CD4-positive, alpha-beta T cell treated with Interleukin-1 beta for 1 hour (primary cell): ENCODE measurements at regions not wholly inside any gene's neighbourhood (a gene's known extent, or its start where the extent isn't known, plus 50 kb on each side); places are given as distances from the start of the nearest gene placed in this dataset.
"Not testable (repeated sequence)": the region's sequence is repeated elsewhere in the genome, so short reads cannot be mapped to it uniquely, and the experiment has no call there.

Experiments used
- DNase-seq, 2 donors: peaks; one replicate each; pipeline ENCODE4 v3.0.0-alpha.2; 2020 to 2022

DNA sequence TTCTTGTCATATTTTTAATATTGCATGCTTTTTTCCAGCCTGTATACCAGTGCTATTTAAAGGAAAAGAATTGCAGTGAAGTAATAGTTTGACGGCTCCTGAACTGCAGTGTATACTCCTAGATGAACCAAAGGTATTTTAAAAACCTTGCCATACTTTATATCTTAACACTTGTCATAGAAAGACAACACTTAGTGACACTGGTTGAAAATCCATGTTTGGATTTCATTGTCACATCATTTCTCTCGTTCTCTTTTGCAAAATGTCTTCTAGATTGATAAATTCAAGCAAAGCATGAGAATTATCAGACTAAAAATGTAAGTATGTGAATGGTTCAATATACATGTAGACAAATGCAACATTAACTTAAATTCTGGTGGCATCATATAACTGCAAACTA lies 1293.9 kb downstream of the PCDH9 start:
- no peak for DNase-seq

DNA sequence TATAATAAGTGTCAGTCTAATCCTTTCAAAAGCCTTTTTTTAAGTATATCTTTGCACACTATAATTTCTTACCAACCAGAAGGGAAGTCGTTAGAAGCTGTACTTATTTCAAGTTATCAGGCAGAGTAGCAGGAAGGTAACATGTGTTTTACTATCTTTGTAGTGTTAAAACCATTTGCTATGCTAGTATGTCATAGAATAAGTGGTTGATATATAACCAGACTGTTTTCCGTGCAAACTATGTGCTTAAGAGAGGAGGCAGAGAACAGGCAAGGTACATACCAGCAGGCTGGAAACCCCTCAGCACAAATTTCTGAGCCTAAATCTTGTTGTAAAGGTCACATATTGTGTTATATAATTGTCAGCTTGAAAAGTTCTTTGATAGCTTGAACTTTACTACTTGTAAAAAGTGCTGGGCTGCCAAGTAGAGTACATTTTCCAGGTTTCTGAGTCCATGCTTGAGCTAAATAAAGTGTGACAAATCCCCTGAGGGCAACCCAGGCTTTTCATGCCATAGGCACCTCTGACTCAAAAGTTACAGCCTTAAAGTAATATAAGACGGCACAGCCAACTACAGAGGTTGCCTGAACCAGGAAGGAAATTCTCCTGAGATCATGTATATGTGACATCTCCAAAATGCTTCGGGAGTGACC lies 1297.4 kb downstream of the PCDH9 start:
- no peak for DNase-seq

DNA sequence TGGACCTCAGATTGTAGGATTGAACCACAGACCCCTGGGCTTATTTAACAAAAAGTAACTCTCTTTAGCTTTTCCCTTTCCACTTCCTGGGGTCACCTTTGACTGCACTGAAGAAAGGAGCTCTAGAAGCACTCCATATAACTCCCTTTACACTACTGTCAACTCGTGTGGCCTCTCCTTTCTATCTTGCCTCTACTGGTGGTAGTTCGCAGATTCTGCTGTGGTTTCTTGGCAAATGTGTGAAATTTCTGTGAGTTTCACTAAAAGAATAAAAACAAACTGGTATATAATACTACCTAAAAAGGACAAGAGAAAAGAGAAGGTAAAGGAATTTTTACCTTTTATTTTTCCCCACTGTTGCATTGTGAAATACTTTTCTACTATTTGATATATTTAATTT lies 1298.1 kb downstream of the PCDH9 start:
- DNase-seq: no peak

DNA sequence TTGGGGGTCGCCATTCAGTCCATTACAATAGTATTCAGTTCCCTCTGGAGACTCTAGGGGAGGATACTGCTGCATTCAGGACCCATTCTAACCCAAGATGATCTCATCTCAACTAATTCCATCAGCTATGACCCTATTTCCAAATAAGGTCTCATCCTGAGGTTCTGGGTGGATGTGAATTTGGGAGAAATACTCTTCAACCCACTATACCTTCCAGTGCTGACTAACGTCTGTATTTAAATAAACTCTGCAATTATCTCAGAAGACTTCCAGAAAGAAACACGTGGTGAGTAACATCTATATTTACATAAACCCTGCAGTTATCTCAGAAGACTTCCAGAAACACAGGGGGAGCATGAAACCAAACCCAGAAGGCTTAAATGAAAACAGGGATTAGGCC lies 1300.7 kb downstream of the PCDH9 start:
- no peak for DNase-seq

DNA sequence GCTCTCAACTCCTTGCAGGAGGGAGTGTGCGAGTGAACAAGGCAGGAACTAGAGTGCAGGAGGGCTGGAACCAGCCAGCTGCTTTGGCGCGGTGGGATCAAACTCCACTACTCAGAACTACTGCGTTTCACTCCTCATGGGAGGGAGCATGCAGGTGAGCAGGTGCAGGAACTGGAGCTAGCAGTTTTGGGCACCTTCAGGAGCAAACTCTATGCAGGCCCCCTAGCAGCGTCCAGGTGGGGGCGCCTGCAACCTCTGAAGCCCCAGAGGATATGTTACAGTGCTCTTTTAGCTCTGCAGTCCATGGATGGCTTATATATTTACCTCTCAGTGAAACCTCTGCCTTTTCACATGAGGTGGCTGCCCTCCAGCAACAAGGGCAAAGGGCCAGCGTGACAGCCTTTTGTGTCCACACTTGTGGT lies 1303.4 kb downstream of the PCDH9 start:
- no peak for DNase-seq

DNA sequence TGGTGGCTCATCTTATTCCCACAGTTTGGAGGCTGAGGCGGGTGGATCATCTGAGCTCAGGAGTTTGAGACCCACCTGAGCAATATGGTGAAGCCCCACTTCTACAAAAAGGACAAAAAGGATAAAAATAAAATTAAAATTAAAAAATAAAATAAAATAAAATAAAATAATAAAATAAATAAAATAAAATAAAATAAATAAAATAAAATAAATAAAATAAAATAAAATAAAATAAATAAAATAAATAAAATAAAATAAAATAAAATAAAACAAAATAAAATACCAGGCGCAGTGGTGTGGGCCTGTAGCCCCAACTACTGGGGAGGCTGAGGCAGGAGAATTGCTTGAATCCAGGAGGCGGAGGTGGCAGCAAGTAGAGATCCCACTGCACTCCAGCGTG lies 1307.3 kb downstream of the PCDH9 start:
- not testable (repeated sequence) for DNase-seq

DNA sequence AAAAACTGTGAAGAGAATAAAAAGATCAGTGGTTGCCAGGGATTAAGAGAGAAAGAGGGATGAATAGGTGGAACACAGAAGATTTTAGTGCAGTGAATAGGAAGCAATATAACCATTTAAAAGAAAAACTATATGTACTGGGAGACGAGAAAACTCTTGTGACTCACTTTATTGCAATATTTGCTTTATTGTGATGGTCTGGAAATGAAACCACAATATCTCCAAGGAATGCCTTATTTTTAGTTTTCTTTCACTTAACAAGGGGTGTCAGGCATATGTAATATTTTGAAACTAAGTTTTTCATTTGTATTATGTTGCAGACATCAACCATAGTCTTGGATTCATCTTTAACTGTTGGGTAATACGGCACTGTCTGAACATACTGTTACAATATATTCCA lies 1308.2 kb downstream of the PCDH9 start:
- DNase-seq: no peak

DNA sequence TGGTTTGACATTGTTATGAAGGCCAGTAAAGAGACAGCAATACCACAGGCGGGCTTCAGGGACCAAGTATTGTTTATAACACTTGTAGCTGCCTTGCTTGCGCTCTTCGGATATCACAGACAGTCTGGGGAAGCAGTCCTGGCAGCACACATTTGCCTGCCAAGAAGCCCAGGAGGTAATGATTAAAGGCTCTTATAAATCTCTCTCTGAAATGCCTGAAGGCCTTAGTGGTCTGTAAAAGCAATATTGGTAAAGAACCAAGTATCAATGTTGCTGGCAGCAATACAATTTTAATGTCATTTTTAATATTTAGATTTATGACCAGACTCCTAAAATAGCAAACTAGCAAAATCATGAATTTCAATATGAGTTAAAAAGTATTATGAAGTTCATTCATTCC lies 1312.4 kb downstream of the PCDH9 start:
- no peak for DNase-seq

DNA sequence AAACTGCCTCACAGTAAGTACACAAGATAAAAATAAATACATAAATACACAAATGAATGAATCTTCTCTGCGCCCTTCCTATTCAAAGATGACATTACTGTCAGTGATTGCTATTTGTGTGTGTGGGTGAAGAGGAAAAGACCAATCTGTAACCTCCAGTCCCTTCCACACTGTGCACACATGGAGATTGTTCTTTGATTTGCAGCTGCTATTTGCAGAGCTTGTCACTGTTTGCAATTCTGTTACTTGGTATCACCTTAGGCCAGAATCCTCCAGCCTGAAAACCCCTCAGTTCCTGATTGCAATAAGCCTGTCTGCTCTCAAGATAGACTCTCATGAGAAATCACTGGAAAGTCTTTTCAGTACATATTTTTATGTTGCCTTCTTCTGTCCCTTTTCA lies 1314.9 kb downstream of the PCDH9 start:
- DNase-seq: no peak

DNA sequence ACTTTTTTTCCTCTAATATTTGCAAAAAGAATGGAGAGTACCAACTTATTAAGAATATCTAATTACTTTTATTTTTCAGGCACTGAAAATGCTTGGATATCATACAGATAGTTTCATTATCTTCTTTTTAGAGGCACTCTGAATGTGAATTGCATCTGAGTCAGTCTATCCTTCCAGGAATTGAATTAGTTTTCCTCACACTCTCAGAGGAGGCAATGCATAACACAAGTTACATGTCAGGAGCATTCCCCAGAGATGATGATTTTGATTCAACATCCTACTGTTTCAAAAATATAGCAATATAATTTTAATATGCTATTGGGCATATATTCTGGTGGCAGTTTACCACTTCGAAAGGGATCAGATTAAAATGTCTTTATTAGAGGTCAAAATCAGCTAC lies 1315.4 kb downstream of the PCDH9 start:
- no peak for DNase-seq

DNA sequence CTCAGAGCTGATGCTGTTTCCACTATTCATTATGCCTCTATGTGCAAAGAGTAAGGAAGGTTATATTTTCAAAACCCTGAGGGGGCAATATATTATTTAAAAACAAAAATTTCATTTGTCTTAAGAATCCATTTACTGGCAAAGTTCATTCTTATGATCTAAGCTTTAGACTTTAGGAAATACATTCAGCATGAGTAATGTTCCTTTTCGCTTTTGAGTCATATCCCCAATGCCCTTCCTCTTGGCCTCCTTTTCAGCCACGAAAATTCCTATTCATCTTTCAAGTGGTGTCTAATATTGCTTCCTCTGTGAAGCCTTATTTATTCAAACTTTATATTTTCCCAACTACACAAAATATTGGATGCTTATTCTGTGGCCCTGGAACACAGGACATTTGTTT lies 1317.0 kb downstream of the PCDH9 start:
- no peak for DNase-seq

DNA sequence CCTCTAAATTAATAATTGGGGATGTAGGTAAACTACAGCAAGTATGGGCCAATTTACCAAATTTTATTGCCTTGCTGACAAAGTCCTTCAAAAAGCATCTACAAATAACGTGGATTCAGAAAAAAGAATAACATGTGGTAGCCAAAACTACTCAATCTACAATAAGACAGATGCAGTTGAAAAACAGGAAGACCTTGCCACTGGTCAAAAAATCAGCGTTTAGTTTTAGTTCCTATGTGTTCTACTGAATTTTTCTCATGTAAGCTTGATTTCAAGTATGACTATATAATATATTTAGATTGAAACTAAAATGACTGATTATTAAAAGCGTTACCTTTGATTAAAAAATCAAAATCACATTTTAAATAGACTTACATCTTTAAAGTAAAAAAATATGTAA lies 1317.6 kb downstream of the PCDH9 start:
- DNase-seq: no peak

DNA sequence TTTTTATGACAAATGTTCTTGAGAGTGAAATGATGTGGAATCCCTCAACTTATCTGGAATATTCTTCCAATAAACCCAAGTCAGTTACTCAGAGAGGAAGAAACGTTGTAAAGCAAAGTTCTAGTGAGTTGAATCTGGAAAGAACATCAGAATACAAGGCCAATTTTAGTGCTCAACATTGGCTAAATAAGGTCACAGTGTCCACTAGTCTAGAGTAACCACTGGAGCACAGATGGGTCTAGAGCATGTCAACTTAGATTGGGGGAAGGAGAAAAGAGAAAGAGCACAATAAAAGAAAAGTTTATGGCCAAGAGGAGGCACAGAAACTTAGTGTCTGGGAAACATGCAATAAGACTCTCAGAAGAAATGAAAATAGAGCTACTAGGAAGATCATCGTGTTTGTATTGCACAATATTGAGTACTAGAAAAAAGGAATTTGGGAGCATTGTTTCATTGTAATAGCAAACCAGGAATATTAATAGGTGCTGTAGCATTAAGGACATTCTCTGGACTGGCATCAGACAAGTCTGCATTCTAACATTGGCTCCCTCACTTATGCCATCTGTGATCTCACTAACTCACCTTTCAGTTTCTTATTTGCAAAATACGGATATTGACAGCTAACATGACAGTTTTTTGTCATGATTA lies 1318.5 kb downstream of the PCDH9 start:
- no peak for DNase-seq

DNA sequence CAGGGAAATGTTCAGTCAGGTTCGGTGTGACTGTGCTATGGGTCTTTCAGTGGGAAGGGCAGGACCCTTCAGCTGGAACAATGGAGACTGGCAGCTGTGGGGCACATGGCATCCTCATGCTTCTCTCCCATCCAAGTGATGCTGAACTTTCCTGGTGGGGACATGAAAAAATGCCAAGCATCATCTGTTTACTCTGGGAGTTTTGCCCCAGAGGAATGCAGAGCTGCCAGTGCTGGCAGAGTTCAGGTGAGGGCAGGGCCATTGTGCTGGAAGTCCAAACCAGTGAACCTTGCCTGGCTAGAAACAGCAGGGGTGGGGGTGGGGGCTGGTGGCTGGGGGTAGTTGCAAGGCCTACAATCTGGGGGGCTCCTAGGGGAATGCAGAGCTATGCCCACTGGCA lies 1320.6 kb downstream of the PCDH9 start:
- no peak for DNase-seq

DNA sequence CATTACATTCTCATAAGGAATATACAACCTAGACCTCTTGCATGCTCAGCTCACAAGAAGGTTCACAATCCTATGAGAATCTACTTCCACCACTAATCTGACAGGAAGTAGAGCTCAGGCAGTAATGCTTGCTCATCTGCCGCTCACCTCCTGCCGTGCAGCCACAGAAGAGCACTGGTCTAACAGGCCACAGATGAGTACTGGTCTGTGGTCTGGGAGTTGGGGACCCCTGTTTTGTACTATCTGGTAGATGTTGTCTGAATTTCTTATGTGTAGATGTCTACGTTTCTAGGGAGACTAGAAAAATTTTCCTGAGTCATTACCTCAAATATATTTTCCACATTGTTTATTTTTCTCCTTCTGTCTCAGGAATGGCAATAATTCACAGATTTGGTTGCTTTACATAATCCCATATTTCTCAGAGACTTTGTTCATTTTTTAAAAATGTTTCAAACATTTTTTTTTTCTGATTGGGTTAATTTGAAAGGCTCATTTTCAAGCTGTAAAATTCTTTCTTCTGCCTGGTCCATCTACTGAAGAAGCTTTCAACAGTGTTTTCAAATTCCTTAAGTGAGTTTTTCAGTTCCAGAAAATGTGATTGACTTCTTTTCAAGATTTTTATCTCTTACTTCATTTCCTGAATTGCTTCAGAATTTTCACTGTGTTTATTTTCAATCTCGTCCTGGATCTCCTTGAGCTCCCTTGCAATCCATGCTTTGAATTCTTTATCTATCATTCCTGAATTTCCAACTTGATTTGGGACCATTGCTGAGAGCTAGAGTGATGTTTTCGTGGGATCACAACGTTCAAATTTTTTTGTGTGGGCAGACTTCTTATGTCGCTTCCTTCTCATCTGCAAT lies 1322.2 kb downstream of the PCDH9 start:
- DNase-seq: no peak

DNA sequence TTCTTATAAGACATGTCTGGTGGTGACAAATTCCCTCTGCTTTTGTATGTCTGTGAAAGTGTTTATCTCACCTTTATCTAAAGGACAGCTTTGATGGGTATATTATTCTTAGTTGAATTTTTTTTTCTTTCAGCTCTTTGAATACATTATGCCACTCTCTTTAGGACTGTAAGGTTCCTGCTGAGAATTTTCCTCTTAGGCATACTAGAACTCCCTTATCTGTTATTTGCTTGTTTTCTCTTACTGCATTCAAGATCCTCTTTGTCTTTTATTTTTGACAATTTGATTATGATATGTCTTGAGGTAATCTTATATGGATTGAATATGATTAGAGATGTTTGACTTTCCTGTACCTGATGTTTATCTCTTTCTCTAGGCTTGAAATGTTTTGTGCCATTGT lies 1328.4 kb downstream of the PCDH9 start:
- DNase-seq: no peak

DNA sequence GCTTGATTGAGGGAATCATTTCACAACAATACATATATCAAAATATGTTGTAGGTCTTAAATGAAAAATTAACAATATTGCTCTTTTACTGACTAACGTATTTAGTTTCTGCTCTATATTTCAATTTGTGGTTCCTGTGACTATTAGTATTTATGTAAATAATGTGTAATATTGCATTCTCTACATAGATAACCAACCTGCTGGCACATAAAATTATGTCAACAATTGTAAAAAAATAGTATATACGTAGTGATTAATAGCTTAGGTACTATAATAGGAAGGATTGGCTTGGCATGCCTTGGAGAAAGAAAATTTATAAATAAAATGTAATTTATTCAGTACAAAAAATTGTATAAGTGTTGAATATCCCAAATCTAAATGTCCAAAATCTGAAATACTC lies 1336.1 kb downstream of the PCDH9 start:
- DNase-seq: no peak

DNA sequence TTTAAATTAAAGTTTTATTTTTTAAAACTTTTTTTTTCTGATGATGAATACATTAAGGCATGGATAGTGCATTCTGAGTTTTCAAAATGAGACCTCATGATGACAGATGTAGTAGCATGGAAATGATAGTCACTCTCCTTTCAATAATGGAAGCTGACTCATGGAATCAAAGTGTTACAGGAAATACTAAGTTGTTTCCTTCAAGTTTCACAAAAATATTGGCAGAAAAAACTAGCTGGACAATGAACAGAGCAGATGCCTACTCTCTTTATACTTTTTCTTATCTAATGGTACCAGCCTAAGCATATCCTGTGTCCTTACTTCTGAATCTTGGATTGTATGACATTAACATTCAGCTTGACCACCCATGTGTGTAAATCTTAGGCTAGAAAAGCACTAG lies 1337.3 kb downstream of the PCDH9 start:
- DNase-seq: no peak

DNA sequence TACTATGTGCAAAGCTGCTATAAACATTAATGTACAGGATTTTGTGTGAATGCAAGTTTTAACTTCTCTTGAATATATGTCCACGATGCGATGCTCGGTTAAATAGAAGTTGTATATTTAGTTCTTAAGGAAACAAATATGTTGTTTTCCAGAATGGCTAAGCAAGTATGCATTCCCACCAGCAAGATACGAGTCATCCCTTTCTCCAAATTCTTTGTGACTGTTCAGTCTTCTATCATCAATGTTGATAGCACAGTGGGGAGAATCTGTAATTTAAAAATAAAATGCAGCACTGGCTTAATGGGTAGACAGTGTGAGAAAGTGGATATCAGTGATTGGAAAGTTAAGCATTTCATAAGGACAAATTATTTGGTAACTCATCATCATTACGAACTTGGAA lies 1340.8 kb downstream of the PCDH9 start:
- no peak for DNase-seq

DNA sequence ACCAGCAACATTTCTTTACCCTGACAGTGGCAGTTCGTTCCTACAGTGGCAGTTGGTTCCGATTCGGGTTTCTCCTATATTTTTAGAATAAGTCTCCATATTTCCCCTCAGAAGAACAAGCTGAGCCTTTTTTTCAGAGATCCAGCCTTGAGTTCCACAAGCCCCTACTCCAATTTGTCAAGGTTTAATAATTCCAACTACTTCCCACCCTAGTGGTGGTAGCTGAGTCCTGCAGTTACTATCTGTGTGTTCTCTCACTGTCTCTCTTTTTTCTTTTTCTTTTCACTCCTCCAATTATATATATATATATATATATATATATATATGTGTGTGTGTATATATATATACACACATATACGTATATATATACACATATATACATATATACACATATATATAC lies 1347.3 kb downstream of the PCDH9 start:
- DNase-seq: no peak

DNA sequence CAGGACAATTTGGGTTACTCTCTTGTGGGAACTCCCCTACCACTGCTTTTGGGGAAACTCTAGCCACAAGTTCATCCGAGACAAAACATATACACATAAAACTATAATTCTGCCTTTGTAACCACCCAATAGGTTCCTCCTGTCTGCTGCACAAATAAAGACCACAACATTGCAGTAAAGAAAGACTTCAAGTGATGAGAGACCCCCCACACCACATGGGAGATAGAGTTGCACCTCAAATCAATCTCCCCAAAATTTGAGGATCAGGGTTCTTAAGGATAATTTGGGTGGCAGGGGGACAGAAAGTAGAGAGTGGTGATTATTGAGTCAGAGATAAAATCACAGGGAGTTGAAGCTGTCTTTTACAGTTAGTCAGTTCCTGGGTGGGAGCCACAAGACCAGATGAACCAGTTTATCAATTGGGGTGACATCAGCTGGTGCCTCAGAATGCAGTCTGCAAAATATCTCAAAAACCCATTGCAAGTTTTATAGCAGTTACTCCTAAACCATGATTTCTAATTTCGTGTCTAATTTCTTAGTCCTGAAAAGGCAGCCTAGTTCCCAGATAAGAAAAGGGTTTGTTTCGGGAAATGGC lies 1348.5 kb downstream of the PCDH9 start:
- DNase-seq: no peak

DNA sequence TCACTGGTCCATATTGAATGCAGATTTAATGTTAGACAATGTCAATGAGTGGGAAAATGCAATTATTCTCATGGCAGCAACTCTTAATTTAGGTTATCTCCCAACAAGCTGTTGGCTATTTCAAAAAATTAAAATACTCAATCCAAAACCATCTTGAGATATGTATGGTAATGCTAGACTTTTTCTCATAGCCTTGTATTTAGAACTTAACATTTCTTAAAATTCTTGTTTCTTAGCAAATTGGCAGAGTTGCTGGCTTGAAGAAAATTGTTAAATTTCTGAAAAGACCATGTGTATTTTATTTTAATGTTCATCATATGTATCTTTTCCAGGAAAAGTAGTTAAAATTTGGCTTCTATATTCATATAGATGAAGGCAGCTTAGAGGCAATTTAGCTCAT lies 1355.1 kb downstream of the PCDH9 start:
- no peak for DNase-seq

DNA sequence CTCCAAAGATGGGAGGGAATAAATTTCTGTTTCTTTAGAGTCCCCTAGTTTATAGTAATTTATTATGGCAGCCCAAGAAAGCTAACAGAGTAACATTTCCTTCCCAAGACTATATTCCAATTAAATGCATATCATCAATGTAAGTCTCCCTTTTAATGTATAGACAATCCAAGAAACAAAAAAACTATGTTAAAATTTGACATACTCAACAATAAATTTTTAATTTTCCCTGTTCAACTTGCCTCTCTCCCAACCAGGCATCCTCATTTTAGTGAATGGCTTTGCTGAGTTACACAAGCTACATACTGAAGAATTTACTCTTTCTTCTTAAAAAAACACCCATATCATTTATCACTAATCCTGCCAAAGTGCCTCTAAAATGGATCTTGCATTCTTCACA lies 1357.7 kb downstream of the PCDH9 start:
- DNase-seq: no peak

DNA sequence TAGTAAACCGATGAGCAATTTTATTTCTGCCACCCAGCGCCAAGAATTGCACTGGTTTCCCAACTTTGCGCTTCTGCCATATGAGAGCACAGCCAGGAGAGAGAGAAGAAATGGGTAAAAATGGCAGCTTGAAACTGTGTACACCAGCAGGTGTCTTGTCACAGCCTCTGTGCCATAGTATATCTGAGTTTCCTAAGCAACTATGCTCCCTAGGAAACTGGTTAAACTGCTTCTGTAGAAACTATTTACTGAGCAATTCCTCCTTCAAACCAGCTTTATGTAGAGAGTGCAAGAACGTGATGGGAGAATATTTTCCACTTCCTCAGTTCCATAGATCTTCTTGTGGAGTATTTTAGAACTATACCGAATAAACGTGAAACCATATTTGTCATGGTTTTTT lies 1361.3 kb downstream of the PCDH9 start:
- DNase-seq: no peak
